Epithelial cell of proximal tubule (primary cell): ENCODE measurements at regions not wholly inside any gene's neighbourhood (a gene's known extent, or its start where the extent isn't known, plus 50 kb on each side); places are given as distances from the start of the nearest gene placed in this dataset.

Source experiments
- DNase-seq: peaks from one replicate; pipeline ENCODE4 v3.0.0-alpha.2; 2011; ENCODE audit warnings: low read depth
- H3K4me3 ChIP-seq: 2 replicates; pipeline ENCODE4 v1.5.1; 2011; ENCODE audit warnings: low read depth, mild to moderate bottlenecking, low read length
- CTCF ChIP-seq: conservative IDR thresholded peaks from 2 replicates; pipeline ENCODE4 v1.5.1; 2012; ENCODE audit warnings: low read depth, mild to moderate bottlenecking, low read length

GRCh38 chr10:104579136-104579535, 62.0 kb upstream of the SORCS3 start:
- no peak for TF ChIP-seq CTCF
- no peak for DNase-seq
- H3K4me3 ChIP-seq, result no peak overlapping the region

- no peak for DNase-seq
- no peak for TF ChIP-seq CTCF
- H3K4me3 ChIP-seq, result no peak overlapping the region
Measured at GRCh38 chr10:104580321-104580720, 60.8 kb upstream of the SORCS3 start.

- no peak for DNase-seq
Measured at GRCh38 chr10:104580774-104581675, 60.1 kb upstream of the SORCS3 start.

GRCh38 chr10:104581884-104582601, 59.0 kb upstream of the SORCS3 start:
- no peak for DNase-seq
- no peak for TF ChIP-seq CTCF
- H3K4me3 ChIP-seq, result no peak overlapping the region

More at GRCh38 chr10:104580774-104581675, 60.1 kb upstream of the SORCS3 start:
- no peak overlapping the region for H3K4me3 ChIP-seq
- peak; percentile 91 for TF ChIP-seq CTCF

- no peak overlapping the region for H3K4me3 ChIP-seq
- TF ChIP-seq CTCF, result no peak
- DNase-seq, result no peak
Measured at GRCh38 chr10:104582602-104582951, 58.5 kb upstream of the SORCS3 start.

GRCh38 chr10:104582966-104583365, 58.1 kb upstream of the SORCS3 start:
- TF ChIP-seq CTCF, result no peak
- H3K4me3 ChIP-seq, result no peak overlapping the region
- no peak for DNase-seq
